IPS DF 4.7 (cell line): ENCODE measurements at regions not wholly inside any gene's neighbourhood (a gene's known extent, or its start where the extent isn't known, plus 50 kb on each side); places are given as distances from the start of the nearest gene placed in this dataset.
"Not testable (repeated sequence)": the region's sequence is repeated elsewhere in the genome, so short reads cannot be mapped to it uniquely, and the experiment has no call there.

ENCODE experiments used
- DNase-seq: peaks from one replicate; pipeline ENCODE4 v3.0.0-alpha.2; 2013; ENCODE audit warnings: low spot score; ENCODE audit errors: extremely low read depth

GRCh38 chr10:78410046-78410965, 376.6 kb downstream of the RPS24 start:
- DNase-seq: no peak

- DNase-seq: no peak
These were observed 378.1 kb downstream of the RPS24 start for GRCh38 chr10:78411716-78412115.

GRCh38 chr10:78412605-78413004, 378.9 kb downstream of the RPS24 start:
- DNase-seq: no peak

- DNase-seq: no peak
These were observed 379.7 kb downstream of the RPS24 start for GRCh38 chr10:78413076-78414055.

- no peak for DNase-seq
These were observed 380.7 kb downstream of the RPS24 start for GRCh38 chr10:78414380-78414779.

GRCh38 chr10:78415111-78415510, 381.4 kb downstream of the RPS24 start:
- no peak for DNase-seq

GRCh38 chr10:78416031-78417011, 382.7 kb downstream of the RPS24 start:
- no peak for DNase-seq

- DNase-seq: no peak
These were observed 384.0 kb downstream of the RPS24 start for GRCh38 chr10:78417425-78418370.

- no peak for DNase-seq
These were observed 386.0 kb downstream of the RPS24 start for GRCh38 chr10:78419481-78420265.

- no peak for DNase-seq
These were observed 387.5 kb downstream of the RPS24 start for GRCh38 chr10:78420946-78421735.

GRCh38 chr10:78424050-78424449, 390.4 kb downstream of the RPS24 start:
- DNase-seq: not testable (repeated sequence)

GRCh38 chr10:78424723-78425122, 391.1 kb downstream of the RPS24 start:
- no peak for DNase-seq

GRCh38 chr10:78426181-78426580, 392.5 kb downstream of the RPS24 start:
- DNase-seq: no peak

- DNase-seq: no peak
These were observed 393.9 kb downstream of the RPS24 start for GRCh38 chr10:78427497-78428031.

- DNase-seq: no peak
These were observed 394.9 kb downstream of the RPS24 start for GRCh38 chr10:78428579-78428978.

- no peak for DNase-seq
These were observed 396.3 kb downstream of the RPS24 start for GRCh38 chr10:78429984-78430383.

- no peak for DNase-seq
These were observed 398.9 kb downstream of the RPS24 start for GRCh38 chr10:78432583-78432982.

GRCh38 chr10:78433076-78433595, 399.5 kb downstream of the RPS24 start:
- no peak for DNase-seq
